GM12878 (cell line): ENCODE measurements at regions not wholly inside any gene's neighbourhood (a gene's known extent, or its start where the extent isn't known, plus 50 kb on each side); places are given as distances from the start of the nearest gene placed in this dataset.

ENCODE experiments used
- ASH2L ChIP-seq: fragments of 300-600, 200-600 bp; sonication (generic); IDR thresholded peaks from 2 replicates; pipeline ENCODE4 v1.6.1; 2017; ENCODE audit warnings: low read depth, mild to moderate bottlenecking, borderline replicate concordance
- ETV6 ChIP-seq, 2 experiments: fragments of 450-650 bp in 1 of 2; IDR thresholded peaks in 1 of 2; conservative IDR thresholded peaks in 1 of 2; 2 replicates each; pipeline ENCODE4 v1.6.1; 2014; ENCODE audit warnings: antibody characterized with exemption in 1 of 2, borderline replicate concordance in 1 of 2, low read depth in 1 of 2, mild to moderate bottlenecking in 1 of 2, moderate library complexity in 1 of 2
- EZH2 ChIP-seq: IDR thresholded peaks from 2 replicates; pipeline ENCODE4 v1.6.1; 2012; ENCODE audit warnings: low read depth, mild to moderate bottlenecking, control low read depth, inconsistent platforms, low read length, borderline replicate concordance; ENCODE audit not compliant: control insufficient read depth
- MYC ChIP-seq: IDR thresholded peaks from 2 replicates; pipeline ENCODE4 v1.6.1; 2011; ENCODE audit warnings: mild to moderate bottlenecking, low read length, moderate library complexity, inconsistent platforms; ENCODE audit not compliant: insufficient read depth, insufficient replicate concordance, insufficient read length, severe bottlenecking
- PAX5 ChIP-seq: IDR thresholded peaks from 2 replicates; pipeline ENCODE4 v1.6.1; 2011; ENCODE audit warnings: low read depth, low read length, borderline replicate concordance
- PBX3 ChIP-seq: IDR thresholded peaks from 2 replicates; pipeline ENCODE4 v1.6.1; 2011; ENCODE audit warnings: mild to moderate bottlenecking, low read depth, low read length, moderate library complexity; ENCODE audit not compliant: insufficient replicate concordance
- POLR2A ChIP-seq: IDR thresholded peaks from 2 replicates; pipeline ENCODE4 v1.6.1; 2011; ENCODE audit warnings: low read depth, mild to moderate bottlenecking, low read length
- POLR2AphosphoS5 ChIP-seq: IDR thresholded peaks from 2 replicates; pipeline ENCODE4 v1.6.1; 2011; ENCODE audit warnings: mild to moderate bottlenecking, low read length, inconsistent platforms
- SKIL ChIP-seq: fragments of 450-650 bp; IDR thresholded peaks from 2 replicates; pipeline ENCODE4 v1.6.1; 2017; ENCODE audit warnings: mild to moderate bottlenecking, low read depth, inconsistent platforms; ENCODE audit not compliant: poor library complexity, severe bottlenecking
- USF1 ChIP-seq: IDR thresholded peaks from 2 replicates; pipeline ENCODE4 v1.6.1; 2011; ENCODE audit warnings: borderline replicate concordance, low read depth, mild to moderate bottlenecking, moderate library complexity, mixed read lengths, low read length; ENCODE audit not compliant: insufficient read depth; ENCODE audit errors: extremely low read length
- YY1 ChIP-seq: IDR thresholded peaks from 2 replicates; pipeline ENCODE4 v1.6.1; 2011; ENCODE audit warnings: low read depth, mild to moderate bottlenecking, low read length
- TF ChIP-seq, protein P1 (sequence below), 3 experiments: IDR thresholded peaks in 2 of 3; conservative IDR thresholded peaks in 1 of 3; 2 replicates each; pipeline ENCODE4 v1.5.1; 2011; ENCODE audit warnings: low read depth in 3 of 3, low read length in 3 of 3, mild to moderate bottlenecking in 3 of 3, control low read depth in 2 of 3, moderate library complexity in 2 of 3, inconsistent platforms in 1 of 3, mixed read lengths in 1 of 3; ENCODE audit not compliant: control insufficient read depth in 2 of 3, insufficient read depth in 1 of 3; ENCODE audit errors: extremely low read depth in 1 of 3
- TF ChIP-seq, protein P2 (sequence below): IDR thresholded peaks from 2 replicates; pipeline ENCODE4 v1.6.1; 2012; ENCODE audit warnings: low read depth, low read length, improper control_type of control experiment

GRCh38 chr17:79233916-79234551 is 159.4 kb downstream of the ENGASE start:
- TF ChIP-seq POLR2A, result no peak
- TF ChIP-seq, protein P1, sequence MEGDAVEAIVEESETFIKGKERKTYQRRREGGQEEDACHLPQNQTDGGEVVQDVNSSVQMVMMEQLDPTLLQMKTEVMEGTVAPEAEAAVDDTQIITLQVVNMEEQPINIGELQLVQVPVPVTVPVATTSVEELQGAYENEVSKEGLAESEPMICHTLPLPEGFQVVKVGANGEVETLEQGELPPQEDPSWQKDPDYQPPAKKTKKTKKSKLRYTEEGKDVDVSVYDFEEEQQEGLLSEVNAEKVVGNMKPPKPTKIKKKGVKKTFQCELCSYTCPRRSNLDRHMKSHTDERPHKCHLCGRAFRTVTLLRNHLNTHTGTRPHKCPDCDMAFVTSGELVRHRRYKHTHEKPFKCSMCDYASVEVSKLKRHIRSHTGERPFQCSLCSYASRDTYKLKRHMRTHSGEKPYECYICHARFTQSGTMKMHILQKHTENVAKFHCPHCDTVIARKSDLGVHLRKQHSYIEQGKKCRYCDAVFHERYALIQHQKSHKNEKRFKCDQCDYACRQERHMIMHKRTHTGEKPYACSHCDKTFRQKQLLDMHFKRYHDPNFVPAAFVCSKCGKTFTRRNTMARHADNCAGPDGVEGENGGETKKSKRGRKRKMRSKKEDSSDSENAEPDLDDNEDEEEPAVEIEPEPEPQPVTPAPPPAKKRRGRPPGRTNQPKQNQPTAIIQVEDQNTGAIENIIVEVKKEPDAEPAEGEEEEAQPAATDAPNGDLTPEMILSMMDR (IDR thresholded peaks at IDR 0.05 in 2 of 3, conservative IDR thresholded peaks at IDR 0.05 in 1 of 3; ENCODE audit: control insufficient read depth in 2 of 3, extremely low read depth in 1 of 3, insufficient read depth in 1 of 3, low read depth in 3 of 3, low read length in 3 of 3), result no peak
- no peak for TF ChIP-seq POLR2AphosphoS5
- TF ChIP-seq MYC, result no peak
- TF ChIP-seq PBX3, result no peak
- TF ChIP-seq SKIL, result no peak
- no peak for TF ChIP-seq ASH2L
- no peak for TF ChIP-seq ETV6 (conservative IDR thresholded peaks at IDR 0.05 in 1 of 2, IDR thresholded peaks at IDR 0.05 in 1 of 2; ENCODE audit: borderline replicate concordance in 1 of 2, low read depth in 1 of 2)
- TF ChIP-seq, protein P2, sequence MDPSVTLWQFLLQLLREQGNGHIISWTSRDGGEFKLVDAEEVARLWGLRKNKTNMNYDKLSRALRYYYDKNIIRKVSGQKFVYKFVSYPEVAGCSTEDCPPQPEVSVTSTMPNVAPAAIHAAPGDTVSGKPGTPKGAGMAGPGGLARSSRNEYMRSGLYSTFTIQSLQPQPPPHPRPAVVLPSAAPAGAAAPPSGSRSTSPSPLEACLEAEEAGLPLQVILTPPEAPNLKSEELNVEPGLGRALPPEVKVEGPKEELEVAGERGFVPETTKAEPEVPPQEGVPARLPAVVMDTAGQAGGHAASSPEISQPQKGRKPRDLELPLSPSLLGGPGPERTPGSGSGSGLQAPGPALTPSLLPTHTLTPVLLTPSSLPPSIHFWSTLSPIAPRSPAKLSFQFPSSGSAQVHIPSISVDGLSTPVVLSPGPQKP, result no peak
- no peak for TF ChIP-seq EZH2
- TF ChIP-seq USF1, result no peak
- no peak for TF ChIP-seq PAX5
- no peak for TF ChIP-seq YY1
